ENCODE measurements at regions not wholly inside any gene's neighbourhood (a gene's known extent, or its start where the extent isn't known, plus 50 kb on each side); places are given as distances from the start of the nearest gene placed in this dataset.

GRCh38 chr3:64888840-64889392, 201.1 kb upstream of the ADAMTS9 start:
- no peak for TF ChIP-seq YY1 (tag by site-specific recombination; IDR thresholded peaks at IDR 0.05)
- TF ChIP-seq, protein P1, sequence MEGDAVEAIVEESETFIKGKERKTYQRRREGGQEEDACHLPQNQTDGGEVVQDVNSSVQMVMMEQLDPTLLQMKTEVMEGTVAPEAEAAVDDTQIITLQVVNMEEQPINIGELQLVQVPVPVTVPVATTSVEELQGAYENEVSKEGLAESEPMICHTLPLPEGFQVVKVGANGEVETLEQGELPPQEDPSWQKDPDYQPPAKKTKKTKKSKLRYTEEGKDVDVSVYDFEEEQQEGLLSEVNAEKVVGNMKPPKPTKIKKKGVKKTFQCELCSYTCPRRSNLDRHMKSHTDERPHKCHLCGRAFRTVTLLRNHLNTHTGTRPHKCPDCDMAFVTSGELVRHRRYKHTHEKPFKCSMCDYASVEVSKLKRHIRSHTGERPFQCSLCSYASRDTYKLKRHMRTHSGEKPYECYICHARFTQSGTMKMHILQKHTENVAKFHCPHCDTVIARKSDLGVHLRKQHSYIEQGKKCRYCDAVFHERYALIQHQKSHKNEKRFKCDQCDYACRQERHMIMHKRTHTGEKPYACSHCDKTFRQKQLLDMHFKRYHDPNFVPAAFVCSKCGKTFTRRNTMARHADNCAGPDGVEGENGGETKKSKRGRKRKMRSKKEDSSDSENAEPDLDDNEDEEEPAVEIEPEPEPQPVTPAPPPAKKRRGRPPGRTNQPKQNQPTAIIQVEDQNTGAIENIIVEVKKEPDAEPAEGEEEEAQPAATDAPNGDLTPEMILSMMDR (tag by site-specific recombination; IDR thresholded peaks at IDR 0.05): no peak
- TF ChIP-seq ZNF561 (tag by site-specific recombination; IDR thresholded peaks at IDR 0.05; ENCODE audit: borderline replicate concordance): no peak
- TF ChIP-seq ZNF777 (tag by site-specific recombination; IDR thresholded peaks at IDR 0.05; ENCODE audit: borderline replicate concordance): no peak
- no peak for TF ChIP-seq ZNF510 (tag by site-specific recombination; IDR thresholded peaks at IDR 0.05; ENCODE audit: insufficient replicate concordance)
- TF ChIP-seq ZNF629 (tag by site-specific recombination; IDR thresholded peaks at IDR 0.05): no peak
- no peak for TF ChIP-seq ZNF18 (tag by site-specific recombination; IDR thresholded peaks at IDR 0.05)

Data from HEK293 (cell line).